ENCODE measurements at regions not wholly inside any gene's neighbourhood (a gene's known extent, or its start where the extent isn't known, plus 50 kb on each side); places are given as distances from the start of the nearest gene placed in this dataset.

DNA sequence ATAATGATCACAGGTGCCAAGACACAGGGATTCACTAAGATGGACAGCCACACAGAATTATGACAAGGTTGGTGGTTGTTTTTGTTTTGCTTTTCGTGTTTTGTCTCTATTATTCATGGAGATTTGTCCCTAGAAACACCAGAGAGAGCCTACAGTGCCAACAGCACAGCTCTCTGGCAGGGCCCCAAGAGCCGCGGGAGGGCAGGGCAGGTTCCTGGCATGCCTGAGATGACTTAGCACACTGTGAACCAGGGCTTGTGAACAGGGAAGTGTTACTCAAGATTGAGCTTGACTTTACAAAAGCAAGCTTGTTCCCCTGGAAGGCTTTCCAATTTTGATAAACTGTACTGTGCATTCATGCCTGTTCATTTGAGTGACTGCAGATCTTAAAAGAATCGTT, 437.4 kb upstream of the SALL3 start:
- Mint-ChIP-seq H3K9me3 (peaks cover 8% of the 10 kb centered on the region), H3K4me1 (peaks cover 4% of the 10 kb centered on the region), H3K27ac (no peak overlapping the region), H3K27me3 (ENCODE audit: low read depth, poor library complexity) (no peaks in the 10 kb centered on the region), H3K4me3 (no peak overlapping the region), H3K36me3 (ENCODE audit: low read depth) (no peaks in the 10 kb centered on the region)
- DNase-seq: no peak
- TF ChIP-seq, protein P1, sequence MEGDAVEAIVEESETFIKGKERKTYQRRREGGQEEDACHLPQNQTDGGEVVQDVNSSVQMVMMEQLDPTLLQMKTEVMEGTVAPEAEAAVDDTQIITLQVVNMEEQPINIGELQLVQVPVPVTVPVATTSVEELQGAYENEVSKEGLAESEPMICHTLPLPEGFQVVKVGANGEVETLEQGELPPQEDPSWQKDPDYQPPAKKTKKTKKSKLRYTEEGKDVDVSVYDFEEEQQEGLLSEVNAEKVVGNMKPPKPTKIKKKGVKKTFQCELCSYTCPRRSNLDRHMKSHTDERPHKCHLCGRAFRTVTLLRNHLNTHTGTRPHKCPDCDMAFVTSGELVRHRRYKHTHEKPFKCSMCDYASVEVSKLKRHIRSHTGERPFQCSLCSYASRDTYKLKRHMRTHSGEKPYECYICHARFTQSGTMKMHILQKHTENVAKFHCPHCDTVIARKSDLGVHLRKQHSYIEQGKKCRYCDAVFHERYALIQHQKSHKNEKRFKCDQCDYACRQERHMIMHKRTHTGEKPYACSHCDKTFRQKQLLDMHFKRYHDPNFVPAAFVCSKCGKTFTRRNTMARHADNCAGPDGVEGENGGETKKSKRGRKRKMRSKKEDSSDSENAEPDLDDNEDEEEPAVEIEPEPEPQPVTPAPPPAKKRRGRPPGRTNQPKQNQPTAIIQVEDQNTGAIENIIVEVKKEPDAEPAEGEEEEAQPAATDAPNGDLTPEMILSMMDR (IDR thresholded peaks at IDR 0.05): no peak

DNA sequence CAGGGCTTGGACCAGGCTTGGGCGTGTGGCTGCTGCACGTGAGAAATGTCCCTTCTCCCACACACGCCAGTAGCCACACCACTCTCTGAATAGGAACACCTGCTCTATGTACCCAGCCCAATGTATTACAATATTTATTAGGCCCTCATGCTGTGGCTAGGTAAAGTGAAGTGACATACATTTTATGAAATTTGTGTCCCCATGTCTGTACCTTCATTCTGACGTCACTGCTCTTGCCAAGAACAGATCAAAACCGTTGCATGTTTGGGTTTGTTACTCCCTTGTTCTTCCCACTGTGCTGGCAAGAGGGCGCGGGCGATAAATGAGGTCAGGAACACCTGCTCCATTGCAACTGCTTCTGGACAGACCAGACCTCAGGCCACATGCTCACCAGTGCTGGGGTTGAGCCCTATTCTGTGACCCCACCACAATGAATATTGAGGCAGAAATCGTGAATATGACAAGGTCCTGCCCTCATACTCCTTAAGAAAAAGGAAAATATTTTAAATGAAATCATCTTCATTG, 436.4 kb upstream of the SALL3 start:
- H3K4me3 Mint-ChIP-seq: no peak overlapping the region
- H3K4me1 Mint-ChIP-seq: peaks cover 4% of the 10 kb centered on the region
- no peaks in the 10 kb centered on the region for H3K36me3 Mint-ChIP-seq (ENCODE audit: low read depth)
- DNase-seq: no peak
- no peak overlapping the region for H3K27ac Mint-ChIP-seq
- H3K27me3 Mint-ChIP-seq (ENCODE audit: low read depth, poor library complexity): no peaks in the 10 kb centered on the region
- TF ChIP-seq, protein P1 (IDR thresholded peaks at IDR 0.05): no peak
- peaks cover 8% of the 10 kb centered on the region for H3K9me3 Mint-ChIP-seq

DNA sequence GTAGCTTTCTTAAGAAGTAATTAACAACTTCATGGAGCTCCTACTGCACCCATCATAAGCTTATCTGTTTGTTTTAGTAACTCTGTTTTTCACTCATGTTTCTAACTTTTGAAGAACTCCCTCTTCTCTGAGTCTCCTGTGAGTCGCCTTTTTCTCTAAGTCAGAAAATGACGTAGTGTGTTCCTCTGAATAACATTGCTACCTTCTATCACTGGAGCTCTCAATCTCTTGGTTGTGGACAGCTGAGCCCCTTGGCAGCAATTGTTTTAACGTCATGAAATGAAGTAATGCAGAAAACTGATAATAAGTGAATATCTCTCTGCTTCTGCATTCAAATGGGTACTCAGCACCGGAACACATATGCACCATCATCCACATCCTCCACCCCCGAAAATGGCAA, 433.3 kb upstream of the SALL3 start:
- H3K36me3 Mint-ChIP-seq (ENCODE audit: low read depth): no peaks in the 10 kb centered on the region
- H3K9me3 Mint-ChIP-seq: peaks cover 11% of the 10 kb centered on the region
- TF ChIP-seq, protein P1 (IDR thresholded peaks at IDR 0.05): no peak
- no peak overlapping the region for H3K27ac Mint-ChIP-seq
- DNase-seq: no peak
- peaks cover 8% of the 10 kb centered on the region for H3K4me1 Mint-ChIP-seq
- H3K4me3 Mint-ChIP-seq: no peak overlapping the region
- H3K27me3 Mint-ChIP-seq (ENCODE audit: low read depth, poor library complexity): no peaks in the 10 kb centered on the region

DNA sequence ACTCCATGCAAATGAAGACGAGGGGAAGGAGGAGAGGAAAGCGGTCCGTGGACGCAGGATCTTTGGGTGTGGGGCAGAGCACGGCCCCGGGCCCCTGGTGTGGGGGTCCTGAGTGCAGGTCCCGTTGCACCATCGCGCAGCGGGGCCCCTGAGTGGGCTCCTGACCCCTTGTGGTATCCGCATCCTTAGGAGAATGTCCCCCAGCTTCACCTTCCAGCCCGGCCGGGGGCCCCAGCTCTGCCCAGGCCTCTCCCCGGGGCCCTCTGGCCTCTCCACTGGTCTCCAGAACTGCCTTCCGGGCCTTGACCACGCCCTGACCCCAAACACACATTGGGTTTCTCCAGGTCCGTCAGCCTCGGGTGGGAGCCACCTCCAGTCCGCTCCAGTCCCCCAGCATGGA, 431.8 kb upstream of the SALL3 start:
- Mint-ChIP-seq H3K27ac (no peak overlapping the region), H3K9me3 (peaks cover 11% of the 10 kb centered on the region), H3K4me3 (no peak overlapping the region), H3K27me3 (ENCODE audit: low read depth, poor library complexity) (no peaks in the 10 kb centered on the region), H3K4me1 (peaks cover 8% of the 10 kb centered on the region), H3K36me3 (ENCODE audit: low read depth) (no peaks in the 10 kb centered on the region)
- TF ChIP-seq, protein P1 (IDR thresholded peaks at IDR 0.05): no peak
- no peak for DNase-seq

DNA sequence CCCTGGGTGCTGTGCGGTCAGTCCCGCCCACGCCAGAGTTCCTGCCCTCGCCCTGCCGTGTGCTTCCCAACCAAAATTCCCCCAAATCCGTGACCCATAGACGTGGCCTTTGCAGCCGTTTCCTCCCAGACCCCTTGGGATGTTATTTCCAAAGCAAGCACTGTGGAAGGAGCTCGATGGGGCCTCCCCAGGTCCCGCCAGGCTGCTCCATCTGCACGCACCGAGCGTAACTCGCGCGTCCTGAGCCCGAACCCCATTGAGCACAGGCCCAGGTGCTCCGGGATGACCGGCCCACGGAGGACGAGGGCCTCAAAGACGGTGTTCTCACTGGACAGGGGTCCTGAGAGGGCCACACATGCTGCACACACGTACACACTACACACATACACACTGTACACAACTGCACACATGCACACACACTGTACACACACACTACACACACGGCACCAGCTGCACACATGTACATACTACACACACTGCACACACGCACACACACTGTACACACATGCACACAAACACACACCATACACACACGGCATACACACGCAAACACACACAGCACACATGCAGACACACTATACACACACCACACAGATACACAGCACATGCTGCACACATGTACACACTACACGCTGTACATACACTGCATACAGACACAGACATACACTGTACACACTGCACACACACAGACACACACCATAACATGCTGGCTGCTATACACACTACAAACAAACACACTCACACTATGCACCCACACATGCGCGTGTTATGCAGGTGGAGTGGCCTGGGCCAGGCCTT, 431.2 kb upstream of the SALL3 start:
- H3K27me3 Mint-ChIP-seq (ENCODE audit: low read depth, poor library complexity): no peaks in the 10 kb centered on the region
- H3K9me3 Mint-ChIP-seq: peaks cover 11% of the 10 kb centered on the region
- no peaks in the 10 kb centered on the region for H3K36me3 Mint-ChIP-seq (ENCODE audit: low read depth)
- H3K27ac Mint-ChIP-seq: no peak overlapping the region
- no peak for DNase-seq
- peaks cover 8% of the 10 kb centered on the region for H3K4me1 Mint-ChIP-seq
- H3K4me3 Mint-ChIP-seq: no peak overlapping the region
- TF ChIP-seq, protein P1 (IDR thresholded peaks at IDR 0.05): no peak

DNA sequence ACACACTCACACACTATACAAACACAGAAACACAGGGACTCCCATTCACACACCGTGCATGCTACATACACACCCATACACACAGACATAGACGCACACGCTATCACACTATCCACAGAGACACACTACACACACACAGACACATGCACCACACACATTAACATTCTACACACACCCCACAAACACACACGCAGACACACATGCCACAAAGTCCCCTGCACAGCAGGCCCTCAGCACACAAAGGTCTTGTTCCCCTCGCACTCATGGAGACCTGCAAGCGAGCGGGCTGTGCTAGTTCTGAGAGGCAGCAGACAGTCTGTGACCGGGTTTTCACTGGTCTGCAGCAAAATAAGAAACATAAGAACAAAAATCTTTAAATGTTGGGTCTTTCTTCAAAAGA, 429.6 kb upstream of the SALL3 start:
- no peak overlapping the region for H3K4me3 Mint-ChIP-seq
- peaks cover 22% of the 10 kb centered on the region for H3K9me3 Mint-ChIP-seq
- TF ChIP-seq, protein P1 (IDR thresholded peaks at IDR 0.05): no peak

More for the DNA sequence above, 429.6 kb upstream of the SALL3 start:
- DNase-seq: no peak
- H3K27me3 Mint-ChIP-seq (ENCODE audit: low read depth, poor library complexity): peaks cover under 1% of the 10 kb centered on the region
- peaks cover 6% of the 10 kb centered on the region for H3K36me3 Mint-ChIP-seq (ENCODE audit: low read depth)
- no peak overlapping the region for H3K27ac Mint-ChIP-seq
- H3K4me1 Mint-ChIP-seq: peaks cover 8% of the 10 kb centered on the region
